ENCODE measurements at regions not wholly inside any gene's neighbourhood (a gene's known extent, or its start where the extent isn't known, plus 50 kb on each side); places are given as distances from the start of the nearest gene placed in this dataset.

DNA sequence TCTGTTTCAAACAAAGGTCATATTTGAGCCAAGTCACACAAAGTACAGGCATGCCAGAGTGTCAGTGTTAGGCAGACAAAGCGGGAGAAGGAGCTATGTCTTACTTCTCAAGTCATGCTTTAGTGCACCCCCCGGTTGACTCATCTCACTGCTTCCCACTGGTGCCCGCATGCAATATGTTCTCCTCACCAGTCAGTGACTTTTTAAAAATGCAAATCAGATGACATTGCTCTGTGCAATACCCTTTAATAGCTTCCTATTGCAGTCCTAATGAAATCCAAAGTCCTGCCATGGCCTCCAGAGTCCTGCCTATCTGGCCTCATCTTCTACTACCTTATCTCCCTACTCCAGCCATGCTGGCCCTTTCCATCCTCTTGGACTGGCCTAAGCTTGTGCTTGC, 429.1 kb downstream of the ACTR3B start:
- intact Hi-C loops (cut with micrococcal nuclease): no loop called here
- ChIA-PET CTCF (interaction anchor here (0.7 kb wide), 1 partner anchor 304 kb away, joined by 3 read pairs; no protein-coding TSS in a partner anchor), POLR2A (no interaction called here)
- DNase-seq (ENCODE audit: unreplicated experiment): no peak
- peaks cover 15% of the 10 kb centered on the region for H3K9me3 Mint-ChIP-seq (ENCODE audit: unreplicated experiment)
- no peak overlapping the region for H3K27ac Mint-ChIP-seq (ENCODE audit: low read depth, unreplicated experiment)
- TF ChIP-seq CTCF (IDR thresholded peaks at IDR 0.05; ENCODE audit: unreplicated experiment): no peak
- H3K4me3 Mint-ChIP-seq (ENCODE audit: unreplicated experiment): no peak overlapping the region
- H3K36me3 Mint-ChIP-seq (ENCODE audit: insufficient read depth, unreplicated experiment): no peaks in the 10 kb centered on the region
- BruUV-seq (replicated peaks): no TSS peak
- no peaks in the 10 kb centered on the region for H3K4me1 Mint-ChIP-seq (ENCODE audit: insufficient read depth, unreplicated experiment)
- H3K27me3 Mint-ChIP-seq (ENCODE audit: insufficient read depth, unreplicated experiment): no peaks in the 10 kb centered on the region

- POLR2A ChIA-PET: no interaction called here
- Mint-ChIP-seq H3K36me3 (ENCODE audit: insufficient read depth, unreplicated experiment) (no peaks in the 10 kb centered on the region), H3K9me3 (ENCODE audit: unreplicated experiment) (peaks cover 8% of the 10 kb centered on the region), H3K27me3 (ENCODE audit: insufficient read depth, unreplicated experiment) (no peaks in the 10 kb centered on the region), H3K27ac (ENCODE audit: low read depth, unreplicated experiment) (no peak overlapping the region), H3K4me3 (ENCODE audit: unreplicated experiment) (no peak overlapping the region), H3K4me1 (ENCODE audit: insufficient read depth, unreplicated experiment) (no peaks in the 10 kb centered on the region)
- no TSS peak for BruUV-seq (replicated peaks)
- intact Hi-C loops (cut with micrococcal nuclease): no loop called here
- no peak for TF ChIP-seq CTCF (IDR thresholded peaks at IDR 0.05; ENCODE audit: unreplicated experiment)
- CTCF ChIA-PET: no interaction called here
- no peak for DNase-seq (ENCODE audit: unreplicated experiment)
Measured at GRCh38 chr7:153190452-153190851, 430.9 kb downstream of the ACTR3B start.

- H3K9me3 Mint-ChIP-seq (ENCODE audit: unreplicated experiment): peaks cover 8% of the 10 kb centered on the region
- TF ChIP-seq CTCF (IDR thresholded peaks at IDR 0.05; ENCODE audit: unreplicated experiment): no peak
- DNase-seq (ENCODE audit: unreplicated experiment): no peak
- H3K4me3 Mint-ChIP-seq (ENCODE audit: unreplicated experiment): no peak overlapping the region
- BruUV-seq (replicated peaks): no TSS peak
- H3K27ac Mint-ChIP-seq (ENCODE audit: low read depth, unreplicated experiment): no peak overlapping the region
- POLR2A ChIA-PET: no interaction called here
- CTCF ChIA-PET: no interaction called here
- no peaks in the 10 kb centered on the region for H3K4me1 Mint-ChIP-seq (ENCODE audit: insufficient read depth, unreplicated experiment)
- H3K27me3 Mint-ChIP-seq (ENCODE audit: insufficient read depth, unreplicated experiment): no peaks in the 10 kb centered on the region
- intact Hi-C loops (cut with micrococcal nuclease): no loop called here
- H3K36me3 Mint-ChIP-seq (ENCODE audit: insufficient read depth, unreplicated experiment): no peaks in the 10 kb centered on the region
Measured at GRCh38 chr7:153190986-153191385, 431.4 kb downstream of the ACTR3B start.

- no peak overlapping the region for H3K27ac Mint-ChIP-seq (ENCODE audit: low read depth, unreplicated experiment)
- CTCF ChIA-PET: interaction anchor here (0.6 to 1.3 kb wide), 2 partner anchors 13 to 331 kb away, joined by 3 to 4 read pairs; no protein-coding TSS in a partner anchor
- no peak for DNase-seq (ENCODE audit: unreplicated experiment)
- intact Hi-C loops (cut with micrococcal nuclease): loop anchor here (1.0 kb wide), 2 partner anchors 188 to 642 kb away; no protein-coding TSS in a partner anchor
- peak; percentile 70 for TF ChIP-seq CTCF (IDR thresholded peaks at IDR 0.05; ENCODE audit: unreplicated experiment)
- H3K27me3 Mint-ChIP-seq (ENCODE audit: insufficient read depth, unreplicated experiment): no peaks in the 10 kb centered on the region
- H3K4me1 Mint-ChIP-seq (ENCODE audit: insufficient read depth, unreplicated experiment): no peaks in the 10 kb centered on the region
- POLR2A ChIA-PET: no interaction called here
- H3K36me3 Mint-ChIP-seq (ENCODE audit: insufficient read depth, unreplicated experiment): no peaks in the 10 kb centered on the region
- no peak overlapping the region for H3K4me3 Mint-ChIP-seq (ENCODE audit: unreplicated experiment)
- BruUV-seq (replicated peaks): no TSS peak
- peaks cover 8% of the 10 kb centered on the region for H3K9me3 Mint-ChIP-seq (ENCODE audit: unreplicated experiment)
Measured at GRCh38 chr7:153193144-153193595, 433.6 kb downstream of the ACTR3B start.
